ENCODE measurements at regions not wholly inside any gene's neighbourhood (a gene's known extent, or its start where the extent isn't known, plus 50 kb on each side); places are given as distances from the start of the nearest gene placed in this dataset.
"Not testable (repeated sequence)": the region's sequence is repeated elsewhere in the genome, so short reads cannot be mapped to it uniquely, and the experiment has no call there.

- DNase-seq (ENCODE audit: low spot score) = no peak
Measured at GRCh38 chr3:78424656-78425055, 1343.1 kb downstream of the ROBO1 start.

GRCh38 chr3:78426454-78426853 lies 1341.3 kb downstream of the ROBO1 start:
- DNase-seq (ENCODE audit: low spot score) = no peak

GRCh38 chr3:78427303-78427702 lies 1340.5 kb downstream of the ROBO1 start:
- DNase-seq (ENCODE audit: low spot score) = no peak

- no peak for DNase-seq (ENCODE audit: low spot score)
Measured at GRCh38 chr3:78430741-78431140, 1337.1 kb downstream of the ROBO1 start.

GRCh38 chr3:78434801-78435200 lies 1333.0 kb downstream of the ROBO1 start:
- DNase-seq (ENCODE audit: low spot score) = no peak

- DNase-seq (ENCODE audit: low spot score) = no peak
Measured at GRCh38 chr3:78455166-78455565, 1312.6 kb downstream of the ROBO1 start.

- no peak for DNase-seq (ENCODE audit: low spot score)
Measured at GRCh38 chr3:78455712-78456433, 1311.9 kb downstream of the ROBO1 start.

GRCh38 chr3:78459796-78460195 lies 1308.0 kb downstream of the ROBO1 start:
- no peak for DNase-seq (ENCODE audit: low spot score)

GRCh38 chr3:78462021-78462420 lies 1305.8 kb downstream of the ROBO1 start:
- DNase-seq (ENCODE audit: low spot score) = no peak

- DNase-seq (ENCODE audit: low spot score) = no peak
Measured at GRCh38 chr3:78476076-78476475, 1291.7 kb downstream of the ROBO1 start.

GRCh38 chr3:78481050-78481449 lies 1286.7 kb downstream of the ROBO1 start:
- DNase-seq (ENCODE audit: low spot score) = no peak

GRCh38 chr3:78483090-78483489 lies 1284.7 kb downstream of the ROBO1 start:
- no peak for DNase-seq (ENCODE audit: low spot score)

- no peak for DNase-seq (ENCODE audit: low spot score)
Measured at GRCh38 chr3:78494851-78495250, 1272.9 kb downstream of the ROBO1 start.

- no peak for DNase-seq (ENCODE audit: low spot score)
Measured at GRCh38 chr3:78495301-78495700, 1272.5 kb downstream of the ROBO1 start.

GRCh38 chr3:78496501-78496900 lies 1271.3 kb downstream of the ROBO1 start:
- DNase-seq (ENCODE audit: low spot score) = no peak

GRCh38 chr3:78497021-78497420 lies 1270.8 kb downstream of the ROBO1 start:
- no peak for DNase-seq (ENCODE audit: low spot score)

GRCh38 chr3:78497767-78498166 lies 1270.0 kb downstream of the ROBO1 start:
- no peak for DNase-seq (ENCODE audit: low spot score)

- no peak for DNase-seq (ENCODE audit: low spot score)
Measured at GRCh38 chr3:78506061-78506460, 1261.7 kb downstream of the ROBO1 start.

- DNase-seq (ENCODE audit: low spot score) = no peak
Measured at GRCh38 chr3:78506581-78507195, 1261.1 kb downstream of the ROBO1 start.

- DNase-seq (ENCODE audit: low spot score) = no peak
Measured at GRCh38 chr3:78507196-78507984, 1260.4 kb downstream of the ROBO1 start.

GRCh38 chr3:78511840-78512239 lies 1256.0 kb downstream of the ROBO1 start:
- DNase-seq (ENCODE audit: low spot score) = no peak

GRCh38 chr3:78512786-78513185 lies 1255.0 kb downstream of the ROBO1 start:
- DNase-seq (ENCODE audit: low spot score) = not testable (repeated sequence)

GRCh38 chr3:78516437-78516836 lies 1251.4 kb downstream of the ROBO1 start:
- DNase-seq (ENCODE audit: low spot score) = no peak

All from D341Med (cell line).